ENCODE measurements at regions not wholly inside any gene's neighbourhood (a gene's known extent, or its start where the extent isn't known, plus 50 kb on each side); places are given as distances from the start of the nearest gene placed in this dataset.

DNA sequence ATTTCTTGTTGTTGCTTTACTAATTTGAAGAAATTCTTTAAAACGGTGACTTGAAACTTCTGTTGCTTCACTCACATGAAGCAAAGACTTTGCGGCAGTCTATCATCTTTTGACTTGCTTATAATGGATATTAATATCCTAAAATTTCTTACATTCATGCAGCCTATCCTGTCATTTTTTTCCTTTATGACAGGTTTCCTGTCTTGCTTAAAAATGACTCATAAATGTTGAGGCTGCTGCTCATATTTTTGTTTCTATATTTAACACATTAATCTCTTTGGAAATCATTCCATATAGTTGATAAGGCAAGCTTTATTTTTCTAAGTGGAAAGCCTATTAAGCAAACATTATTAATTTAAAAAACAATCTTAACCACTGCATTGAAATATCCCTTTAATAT, 176.6 kb upstream of the GALNTL6 start (continued):
- TF ChIP-seq ZNF766 (CRISPR knock-in tag; conservative IDR thresholded peaks at IDR 0.05) (no peak), GTF2B (IDR thresholded peaks at IDR 0.05; ENCODE audit: extremely low read depth, insufficient read length) (no peak), ZBTB49 (CRISPR knock-in tag; IDR thresholded peaks at IDR 0.05; ENCODE audit: borderline replicate concordance) (no peak)

DNA sequence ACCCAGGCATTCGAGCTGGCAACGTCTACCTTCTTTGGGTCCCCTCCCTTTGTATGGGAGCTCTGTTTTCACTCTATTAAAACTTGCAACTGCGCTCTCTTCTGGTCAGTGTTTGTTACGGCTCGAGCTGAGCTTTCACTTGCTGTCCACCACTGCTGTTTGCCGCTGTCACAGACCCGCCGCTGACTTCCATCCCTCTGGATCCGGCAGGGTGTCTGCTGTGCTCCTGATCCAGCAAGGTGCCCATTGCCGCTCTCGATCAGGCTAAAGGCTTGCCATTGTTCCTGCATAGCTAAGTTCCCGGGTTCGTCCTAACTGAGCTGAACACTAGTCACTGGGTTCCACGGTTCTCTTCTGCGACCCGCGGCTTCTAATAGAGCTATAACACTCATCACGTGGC, 183.5 kb upstream of the GALNTL6 start:
- intact Hi-C loops (cut with micrococcal nuclease) (no loop called here), in situ Hi-C loops (cut with MboI) (loop anchor here (10.0 kb wide), 1 partner anchor 1435 kb away; no protein-coding TSS in a partner anchor)
- Histone ChIP-seq H3K9me1 (ENCODE audit: control insufficient read depth, insufficient read depth, low read length) (no peaks in the 10 kb centered on the region), H3K4me3 (peak overlapping the region; percentile 18; the same call in 1 of the 2 replicates), H3K27me3 (ENCODE audit: control insufficient read depth in 2 of 2, insufficient read depth in 2 of 2, low read length in 2 of 2) (no peaks in the 10 kb centered on the region), H4K20me1 (replicated peaks; ENCODE audit: control insufficient read depth, insufficient read depth, low read length) (no peaks in the 10 kb centered on the region), H3K9me3 (replicated peaks; ENCODE audit: control insufficient read depth, insufficient read depth, low read depth, low read length) (no peaks in the 10 kb centered on the region), H3K9ac (ENCODE audit: insufficient read depth in 1 of 2, low read depth in 2 of 2, low read length in 2 of 2) (peak overlapping the region in 1 of 2 experiments; percentile 46; a peak in 1 of 4 replicates), H3K4me2 (ENCODE audit: insufficient read depth, low read length) (peak overlapping the region; percentile 41; the same call in 1 of the 2 replicates), H3K36me3 (ENCODE audit: control insufficient read depth, insufficient read depth, low read length) (no peaks in the 10 kb centered on the region), H3K4me1 (replicated peaks in 1 of 2; ENCODE audit: control insufficient read depth in 2 of 2, insufficient read depth in 2 of 2, low read length in 2 of 2) (no peaks in the 10 kb centered on the region), H3K79me2 (ENCODE audit: control insufficient read depth, insufficient read depth, low read length) (no peaks in the 10 kb centered on the region), H3K27ac (ENCODE audit: extremely low read depth, low read depth, low read length) (peak overlapping the region; percentile 39; the same call in 1 of the 3 replicates), H2AFZ (ENCODE audit: low read depth, low read length) (0 out of 2 replicates have a peak overlapping the region, but pooled peaks have one; percentile 51)
- ChIA-PET CTCF (ENCODE audit: low intra/inter-chr PET ratio) (no interaction called here), POLR2A (no interaction called here)
- peak in 1 of 4 experiments; percentile 56 for DNase-seq (ENCODE audit: extremely low read depth in 1 of 4, low spot score in 3 of 4)
- no TSS peak for BruUV-seq (replicated peaks)
- TF ChIP-seq ELF1 (tag; IDR thresholded peaks at IDR 0.05), result no peak
- TF ChIP-seq, protein P1, sequence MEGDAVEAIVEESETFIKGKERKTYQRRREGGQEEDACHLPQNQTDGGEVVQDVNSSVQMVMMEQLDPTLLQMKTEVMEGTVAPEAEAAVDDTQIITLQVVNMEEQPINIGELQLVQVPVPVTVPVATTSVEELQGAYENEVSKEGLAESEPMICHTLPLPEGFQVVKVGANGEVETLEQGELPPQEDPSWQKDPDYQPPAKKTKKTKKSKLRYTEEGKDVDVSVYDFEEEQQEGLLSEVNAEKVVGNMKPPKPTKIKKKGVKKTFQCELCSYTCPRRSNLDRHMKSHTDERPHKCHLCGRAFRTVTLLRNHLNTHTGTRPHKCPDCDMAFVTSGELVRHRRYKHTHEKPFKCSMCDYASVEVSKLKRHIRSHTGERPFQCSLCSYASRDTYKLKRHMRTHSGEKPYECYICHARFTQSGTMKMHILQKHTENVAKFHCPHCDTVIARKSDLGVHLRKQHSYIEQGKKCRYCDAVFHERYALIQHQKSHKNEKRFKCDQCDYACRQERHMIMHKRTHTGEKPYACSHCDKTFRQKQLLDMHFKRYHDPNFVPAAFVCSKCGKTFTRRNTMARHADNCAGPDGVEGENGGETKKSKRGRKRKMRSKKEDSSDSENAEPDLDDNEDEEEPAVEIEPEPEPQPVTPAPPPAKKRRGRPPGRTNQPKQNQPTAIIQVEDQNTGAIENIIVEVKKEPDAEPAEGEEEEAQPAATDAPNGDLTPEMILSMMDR (IDR thresholded peaks at IDR 0.05 in 2 of 3, conservative IDR thresholded peaks at IDR 0.05 in 1 of 3; ENCODE audit: insufficient read depth in 2 of 3, low read depth in 1 of 3, low read length in 3 of 3), result peak in 1 of 3 experiments; percentile 20; a peak in 2 of 6 replicates
- 0 out of 3 replicates have a peak, but pooled peaks have one; percentile 31 for ATAC-seq
- WGBS (ENCODE audit: insufficient coverage, low coverage, missing lambda C conversion rate), result 4% methylated on average over 18 of the region's 18 CpGs
- no peak for FAIRE-seq

All from K562 (cell line).